Right lobe of liver (tissue), 4 donors: ENCODE measurements at regions not wholly inside any gene's neighbourhood (a gene's known extent, or its start where the extent isn't known, plus 50 kb on each side); places are given as distances from the start of the nearest gene placed in this dataset.

ENCODE experiments used
- POLR2A ChIP-seq: fragments of 450-650 bp; IDR thresholded peaks from one replicate; pipeline ENCODE4 v1.6.1; 2017; ENCODE audit warnings: antibody characterized with exemption, mild to moderate bottlenecking
- TF ChIP-seq, protein P1 (sequence below), 4 donors: fragments of 200-600 bp in 3 of 4; fragments of 450-650 bp in 1 of 4; IDR thresholded peaks; one replicate each; pipeline versions ENCODE4 v1.5.1 to v1.8.0; 2016 to 2022; ENCODE audit warnings: antibody characterized with exemption in 4 of 4, mild to moderate bottlenecking in 2 of 4
- donor health status: DM: no; HTN: no; CAD: no.
- donor health status: DM: no; HTN: no; CAD: no.
- donor health status: DM: no; HTN: yes; CAD: no.

DNA sequence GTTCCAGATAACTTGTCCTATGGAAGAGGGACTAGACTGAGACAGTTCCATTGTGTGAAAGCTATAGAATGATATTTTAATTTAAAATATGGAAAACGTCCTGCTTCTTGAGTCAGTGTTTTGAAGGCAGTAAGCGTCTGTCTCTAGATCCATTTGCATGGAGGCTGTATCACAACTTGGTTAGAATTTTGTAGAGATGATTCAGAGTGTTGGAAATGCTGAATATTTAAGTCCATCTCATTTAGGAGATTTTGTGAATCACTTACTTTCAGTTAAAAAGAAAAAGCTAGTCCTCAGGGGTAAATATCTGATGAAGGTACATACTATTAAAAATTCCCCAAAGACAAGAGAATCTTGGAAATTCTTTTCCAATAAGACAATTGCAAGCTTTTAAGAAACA, 72.7 kb downstream of the FANCF start:
- TF ChIP-seq, protein P1, sequence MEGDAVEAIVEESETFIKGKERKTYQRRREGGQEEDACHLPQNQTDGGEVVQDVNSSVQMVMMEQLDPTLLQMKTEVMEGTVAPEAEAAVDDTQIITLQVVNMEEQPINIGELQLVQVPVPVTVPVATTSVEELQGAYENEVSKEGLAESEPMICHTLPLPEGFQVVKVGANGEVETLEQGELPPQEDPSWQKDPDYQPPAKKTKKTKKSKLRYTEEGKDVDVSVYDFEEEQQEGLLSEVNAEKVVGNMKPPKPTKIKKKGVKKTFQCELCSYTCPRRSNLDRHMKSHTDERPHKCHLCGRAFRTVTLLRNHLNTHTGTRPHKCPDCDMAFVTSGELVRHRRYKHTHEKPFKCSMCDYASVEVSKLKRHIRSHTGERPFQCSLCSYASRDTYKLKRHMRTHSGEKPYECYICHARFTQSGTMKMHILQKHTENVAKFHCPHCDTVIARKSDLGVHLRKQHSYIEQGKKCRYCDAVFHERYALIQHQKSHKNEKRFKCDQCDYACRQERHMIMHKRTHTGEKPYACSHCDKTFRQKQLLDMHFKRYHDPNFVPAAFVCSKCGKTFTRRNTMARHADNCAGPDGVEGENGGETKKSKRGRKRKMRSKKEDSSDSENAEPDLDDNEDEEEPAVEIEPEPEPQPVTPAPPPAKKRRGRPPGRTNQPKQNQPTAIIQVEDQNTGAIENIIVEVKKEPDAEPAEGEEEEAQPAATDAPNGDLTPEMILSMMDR (IDR thresholded peaks at IDR 0.05): no peak
- no peak for TF ChIP-seq POLR2A
